ENCODE measurements at regions not wholly inside any gene's neighbourhood (a gene's known extent, or its start where the extent isn't known, plus 50 kb on each side); places are given as distances from the start of the nearest gene placed in this dataset.
"Not testable (repeated sequence)": the region's sequence is repeated elsewhere in the genome, so short reads cannot be mapped to it uniquely, and the experiment has no call there.

- DNase-seq, result no peak
These were observed 60.0 kb downstream of the DMAC1 start for GRCh38 chr9:7739595-7739994.

DNA sequence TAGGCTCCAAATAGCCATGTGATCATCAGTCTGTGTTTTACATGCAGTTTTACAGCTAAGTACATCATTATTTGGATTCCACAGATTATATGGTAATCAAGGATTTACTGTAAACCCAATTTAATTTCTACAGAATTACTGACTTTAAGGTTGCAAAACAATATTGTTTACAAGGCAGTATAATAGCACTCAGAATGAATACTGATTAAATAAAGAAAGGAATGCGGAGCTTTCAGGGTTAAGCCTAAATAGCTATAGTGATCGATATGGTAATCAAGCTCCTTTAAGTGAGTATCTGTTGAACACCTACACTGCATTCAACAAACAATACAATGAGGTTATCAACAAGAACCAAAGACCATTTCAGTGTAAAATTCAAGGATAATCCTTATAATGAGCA lies 64.3 kb downstream of the DMAC1 start:
- DNase-seq, result no peak

DNA sequence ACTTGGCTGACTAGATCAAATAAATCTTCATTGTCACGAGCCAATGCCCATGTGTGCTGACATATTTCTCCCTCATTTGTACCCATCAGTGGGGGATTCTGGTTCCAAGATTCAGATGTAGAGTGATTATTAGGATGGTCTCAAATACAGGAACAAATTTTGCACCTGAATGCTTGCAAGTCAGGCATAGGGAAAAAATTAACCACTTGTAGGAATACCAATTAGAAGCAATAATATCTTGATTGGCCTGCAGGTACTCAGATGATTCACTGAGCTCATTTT lies 69.5 kb downstream of the DMAC1 start:
- DNase-seq, result no peak

DNA sequence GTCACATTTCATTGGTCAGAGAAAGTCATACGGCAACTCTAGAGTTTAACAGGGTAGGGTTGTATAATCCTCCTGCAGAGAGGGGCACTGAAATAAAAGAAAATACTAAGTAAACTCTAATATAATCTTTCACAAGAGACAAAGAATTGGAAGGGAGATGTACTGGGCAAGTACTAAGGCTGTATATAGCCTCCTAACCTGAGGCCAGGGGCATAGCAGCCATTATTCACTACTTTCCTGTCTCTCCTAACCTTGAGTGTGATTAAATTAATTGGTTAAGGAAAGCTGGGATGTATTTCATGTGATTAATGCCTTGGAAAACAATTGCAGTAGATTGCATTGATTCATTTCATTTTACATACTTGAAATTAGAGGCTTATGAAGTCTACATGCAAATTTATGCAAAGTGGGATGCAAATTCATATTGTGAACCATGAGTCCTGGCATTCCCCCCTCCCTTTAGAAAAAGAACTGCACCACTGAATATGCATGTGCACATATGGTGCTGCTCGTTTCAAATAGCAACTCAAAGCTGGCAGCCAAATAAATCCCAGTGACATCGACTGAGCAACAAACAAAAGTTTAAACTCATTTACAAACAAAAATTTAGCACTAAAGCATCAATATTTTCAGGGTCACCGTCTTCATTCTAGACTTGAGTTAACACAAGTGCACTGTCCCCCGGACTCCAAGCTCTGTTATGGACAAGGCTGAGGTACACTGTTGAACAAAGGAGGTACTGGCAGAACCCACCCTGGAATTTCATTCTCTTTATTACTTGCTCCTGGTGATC lies 70.0 kb downstream of the DMAC1 start:
- DNase-seq, result no peak

GRCh38 chr9:7721291-7721690 lies 78.3 kb downstream of the DMAC1 start:
- DNase-seq, result no peak

DNA sequence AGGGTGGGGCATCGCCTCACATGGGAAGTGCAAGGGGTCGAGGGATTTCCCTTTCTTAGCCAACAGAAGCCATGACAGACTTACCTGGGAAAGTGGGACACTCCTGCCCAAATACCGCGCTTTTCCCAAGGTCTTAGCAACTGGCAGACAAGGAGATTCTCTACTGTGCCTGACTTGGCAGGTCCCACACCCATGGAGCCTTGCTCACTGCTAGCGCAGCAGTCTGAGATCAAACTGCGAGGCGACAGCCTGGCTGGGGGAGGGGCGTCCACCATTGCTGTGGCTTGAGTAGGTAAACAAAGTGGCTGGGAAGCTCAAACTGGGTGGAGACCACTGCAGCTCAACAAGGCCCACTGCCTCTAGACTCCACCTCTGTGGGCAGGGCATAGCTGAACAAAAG lies 86.5 kb downstream of the DMAC1 start:
- not testable (repeated sequence) for DNase-seq

GRCh38 chr9:7710686-7711085 lies 88.9 kb downstream of the DMAC1 start:
- DNase-seq, result no peak

- DNase-seq, result no peak
These were observed 91.6 kb downstream of the DMAC1 start for GRCh38 chr9:7707934-7708333.

DNA sequence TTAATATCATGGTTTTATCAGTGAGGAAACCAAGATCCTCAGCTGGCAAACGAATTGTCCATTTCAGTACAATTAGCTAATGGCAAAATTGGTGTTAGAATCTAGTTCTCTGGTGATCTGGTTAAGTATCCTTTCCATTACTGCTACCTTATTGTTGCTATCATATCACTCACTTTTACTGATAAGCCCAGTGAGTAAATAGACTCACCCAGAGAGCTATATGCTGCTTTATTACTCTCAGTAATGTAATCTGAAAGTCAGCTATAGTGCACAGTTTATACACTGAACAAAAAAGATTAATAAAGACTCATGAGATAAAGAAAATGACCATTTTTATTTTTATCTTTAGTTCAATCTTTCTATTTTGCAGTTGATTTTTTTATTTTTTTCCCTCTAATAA lies 95.0 kb downstream of the DMAC1 start:
- no peak for DNase-seq

DNA sequence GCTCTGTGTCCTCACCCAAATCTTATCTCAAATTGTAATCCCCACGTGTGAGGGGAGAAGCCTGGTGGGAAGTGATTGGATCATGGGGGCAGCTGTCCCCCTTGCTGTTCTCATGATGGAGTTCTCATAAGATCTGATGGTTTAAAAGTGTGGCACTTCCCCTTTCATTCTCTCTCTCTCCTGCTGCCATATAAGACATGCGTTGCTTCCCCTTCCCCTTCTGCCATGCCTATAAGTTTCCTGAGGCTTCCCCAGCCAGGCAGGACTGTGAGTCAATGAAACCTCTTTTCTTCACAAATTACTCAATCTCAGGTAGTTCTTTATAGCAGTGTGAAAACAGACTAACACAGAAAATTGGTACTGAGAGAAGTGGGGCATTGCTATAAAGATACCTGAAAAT lies 107.7 kb downstream of the DMAC1 start:
- no peak for DNase-seq

DNA sequence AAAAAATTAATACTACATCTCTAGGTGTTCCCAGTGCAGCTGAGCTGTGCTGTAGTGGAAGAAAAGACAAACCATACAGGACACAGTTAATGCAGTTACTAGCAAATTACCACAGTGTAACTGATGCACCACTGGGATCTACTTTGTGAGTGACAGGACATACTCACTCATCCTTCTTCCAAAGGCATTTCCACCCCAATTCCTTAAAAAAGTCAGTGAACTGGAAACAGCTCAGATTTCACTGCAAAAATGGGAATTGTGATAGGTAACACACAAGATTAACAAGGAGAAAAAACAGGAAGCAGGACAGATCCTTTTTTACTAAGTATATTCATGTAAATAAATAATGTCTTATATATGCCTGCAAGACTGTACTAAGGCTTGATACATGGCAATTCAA lies 109.6 kb downstream of the DMAC1 start:
- DNase-seq, result no peak

GRCh38 chr9:7688626-7689025 lies 111.0 kb downstream of the DMAC1 start:
- DNase-seq, result no peak

- DNase-seq, result no peak
These were observed 122.9 kb downstream of the DMAC1 start for GRCh38 chr9:7676609-7677156.

GRCh38 chr9:7671847-7672246 lies 127.7 kb downstream of the DMAC1 start:
- no peak for DNase-seq

DNA sequence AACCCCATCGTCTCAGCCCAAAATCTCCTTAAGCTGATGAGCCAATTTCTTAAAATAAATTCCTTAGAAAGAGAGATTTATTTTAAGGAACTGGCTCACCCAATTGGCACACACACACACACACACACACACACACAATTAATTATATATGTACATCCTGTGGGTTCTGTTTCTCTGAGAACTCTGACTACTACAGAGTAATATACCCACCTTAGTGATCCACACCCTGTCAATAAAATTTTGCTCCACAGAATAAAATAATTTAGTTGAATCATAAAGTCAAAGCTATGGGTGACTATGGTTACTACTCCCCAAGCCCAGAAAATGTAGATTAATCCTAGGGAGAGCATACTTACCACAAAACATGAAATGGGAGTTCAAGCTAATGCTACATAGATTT lies 131.0 kb downstream of the DMAC1 start:
- DNase-seq, result no peak

DNA sequence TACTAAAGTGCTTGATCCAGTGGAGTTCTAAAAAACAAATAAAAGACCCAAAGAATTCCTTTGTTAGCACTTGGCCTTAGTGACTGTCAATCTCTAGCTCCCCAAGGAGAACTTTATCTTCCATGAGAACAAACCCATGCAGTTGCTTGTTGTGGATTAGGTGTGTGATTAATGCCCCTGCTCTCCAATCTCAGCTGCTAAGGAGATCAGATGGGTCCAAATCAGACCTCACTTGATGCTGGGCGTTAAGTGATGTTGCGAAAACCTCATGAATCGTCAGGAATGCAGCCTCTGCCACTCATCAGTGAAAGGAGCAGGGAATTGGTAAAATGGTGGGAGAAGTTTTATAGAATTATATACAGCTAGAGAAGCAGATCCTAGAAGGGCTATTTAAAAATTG lies 133.7 kb downstream of the DMAC1 start:
- DNase-seq, result no peak

DNA sequence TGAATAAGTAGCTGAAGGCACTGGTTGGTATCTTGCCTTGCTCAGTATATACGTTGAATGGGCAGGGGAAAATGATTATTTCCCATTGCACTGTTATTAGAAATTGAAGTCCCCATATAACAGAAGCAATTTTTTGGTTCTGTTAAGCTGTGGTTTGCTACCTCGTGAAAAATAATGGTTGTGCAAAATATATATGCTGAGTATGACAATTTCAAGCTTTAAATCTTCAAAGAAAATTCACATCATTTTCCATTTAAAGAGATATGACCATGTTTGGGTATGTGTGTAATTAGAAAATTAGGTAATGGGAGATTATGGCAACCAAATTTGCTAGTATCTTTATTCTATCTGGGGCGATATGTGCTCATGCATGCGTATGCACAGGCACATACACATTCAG lies 139.8 kb downstream of the DMAC1 start:
- no peak for DNase-seq

DNA sequence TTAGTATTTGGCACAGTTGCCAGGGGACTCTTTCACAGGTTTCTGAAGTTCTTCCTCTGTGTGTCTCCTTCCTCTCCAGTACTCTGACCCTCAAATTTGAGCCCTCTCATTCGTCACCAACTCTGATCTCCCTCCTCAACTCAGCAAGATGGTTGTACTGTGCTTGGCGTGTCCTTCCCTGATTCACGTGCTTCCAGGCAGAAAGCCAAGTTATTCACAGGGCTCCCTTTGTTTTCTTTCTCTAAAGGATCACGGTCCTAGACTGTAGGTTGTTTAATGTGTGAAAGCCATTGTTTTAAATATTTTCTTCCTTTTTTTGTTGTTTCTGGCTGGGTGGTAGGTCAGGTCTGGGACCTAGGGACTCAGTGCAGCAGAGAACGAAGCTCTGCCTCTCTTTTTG lies 142.9 kb downstream of the DMAC1 start:
- no peak for DNase-seq

- no peak for DNase-seq
These were observed 146.3 kb downstream of the DMAC1 start for GRCh38 chr9:7653262-7653661.

DNA sequence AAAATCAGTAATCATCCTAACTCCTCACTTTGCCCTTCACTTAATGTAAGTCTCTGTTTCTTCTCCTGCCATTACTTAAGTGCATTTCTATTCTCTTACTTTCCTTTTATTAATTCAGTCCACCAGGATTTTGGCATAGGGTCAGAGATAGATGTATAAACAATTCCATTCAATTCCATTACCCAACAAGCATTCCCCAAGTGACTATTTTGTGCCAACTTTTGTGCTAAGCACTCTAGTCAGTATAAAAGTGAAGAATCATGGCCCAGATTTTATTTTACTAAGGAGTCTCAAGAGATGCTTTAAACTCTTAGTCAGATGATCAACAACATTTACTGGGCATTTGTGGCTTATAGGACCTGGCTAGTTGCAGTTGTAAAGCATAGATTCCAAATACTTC lies 159.3 kb downstream of the DMAC1 start:
- DNase-seq, result no peak

GRCh38 chr9:7639471-7639870 lies 160.1 kb downstream of the DMAC1 start:
- no peak for DNase-seq

GRCh38 chr9:7636838-7637467 lies 162.6 kb downstream of the DMAC1 start:
- no peak for DNase-seq

DNA sequence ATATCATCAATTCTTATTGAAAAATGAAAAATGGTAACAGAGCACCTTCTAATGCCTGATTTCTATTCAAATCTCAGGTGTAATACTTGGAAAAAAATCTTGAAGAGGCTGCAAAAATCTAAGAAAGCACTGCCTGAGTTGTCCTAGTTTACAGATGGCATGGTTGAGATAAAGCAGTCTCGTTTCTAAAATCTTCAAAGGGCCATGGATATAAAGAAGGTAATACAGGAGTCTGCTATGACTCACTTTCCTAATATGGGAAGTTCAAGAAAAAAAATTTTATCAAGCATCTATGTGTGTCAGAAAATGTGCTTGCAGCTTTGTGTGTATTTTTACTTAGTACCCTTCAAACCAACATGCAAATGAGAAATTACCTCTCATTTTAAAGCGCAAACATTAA lies 163.3 kb downstream of the DMAC1 start:
- no peak for DNase-seq

DNA sequence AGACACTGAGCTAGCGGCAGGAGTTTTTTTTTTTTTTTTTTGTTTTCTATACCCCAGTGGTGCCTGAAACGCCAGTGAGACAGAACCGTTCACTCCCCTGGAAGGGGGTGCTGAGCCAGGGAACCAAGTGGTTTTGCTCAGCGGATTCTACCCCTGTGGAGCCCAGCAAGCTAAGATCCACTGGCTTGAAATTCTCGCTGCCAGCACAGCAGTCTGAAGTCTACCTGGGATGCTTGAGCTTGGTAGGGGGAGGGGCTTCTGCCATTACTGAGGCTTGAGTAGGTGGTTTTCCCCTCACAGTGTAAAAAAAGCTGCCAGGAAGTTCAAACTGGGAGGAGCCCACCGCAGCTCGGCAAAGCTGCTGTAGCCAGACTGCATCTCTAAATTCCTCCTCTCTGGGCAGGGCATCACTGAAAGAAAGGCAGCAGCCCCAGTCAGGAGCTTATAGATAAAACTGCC lies 173.0 kb downstream of the DMAC1 start:
- DNase-seq, result not testable (repeated sequence)

DNA sequence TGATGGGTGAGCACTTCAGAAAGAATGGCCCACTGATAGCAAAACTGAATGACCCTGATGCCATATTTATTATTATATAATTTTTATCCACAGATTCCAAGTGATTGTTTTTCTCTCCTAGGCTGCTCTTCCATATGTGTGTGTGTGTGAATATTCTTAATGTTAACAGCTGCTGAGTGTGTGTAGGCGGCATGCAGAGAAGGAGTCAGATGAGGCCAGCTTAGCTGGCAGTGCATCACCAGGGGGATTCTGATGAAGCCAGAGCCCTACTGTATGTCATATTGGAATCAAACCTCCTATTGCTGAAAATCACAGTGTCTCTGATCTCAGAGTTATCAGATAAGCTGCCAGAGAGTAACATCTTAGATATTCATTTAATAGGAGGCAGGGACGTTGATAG lies 177.1 kb downstream of the DMAC1 start:
- DNase-seq, result no peak

Data from bone marrow (tissue), 2 donors.